AG04449 (cell line): ENCODE measurements at regions not wholly inside any gene's neighbourhood (a gene's known extent, or its start where the extent isn't known, plus 50 kb on each side); places are given as distances from the start of the nearest gene placed in this dataset.

Experiments used
- CTCF ChIA-PET: fragments of 350-600 bp; formaldehyde crosslinking; extraction: SDS; loops from one replicate; lab custom pipeline; 2021; ENCODE audit warnings: antibody characterized with exemption; lab: Yijun Ruan, JAX
- POLR2A ChIA-PET: fragments of 400-600, 350-600 bp; formaldehyde crosslinking; extraction: SDS; loops from one replicate; lab custom pipeline; 2020; ENCODE audit warnings: antibody characterized with exemption, inconsistent platforms; lab: Yijun Ruan, JAX
- DNase-seq: peaks from one replicate; pipeline ENCODE4 v3.0.0-alpha.2; 2010; ENCODE audit warnings: low read depth, low spot score
- H3K4me3 ChIP-seq: 2 replicates; pipeline ENCODE4 v1.5.1; 2011; ENCODE audit warnings: low read depth, mild to moderate bottlenecking, control low read depth, low read length
- CTCF ChIP-seq: IDR thresholded peaks from one replicate; pipeline ENCODE4 v1.5.1; 2011; ENCODE audit warnings: mild to moderate bottlenecking, moderate library complexity, low read length, control low read depth, inconsistent platforms; ENCODE audit not compliant: insufficient read depth; ENCODE audit errors: missing control alignments

GRCh38 chr21:38910390-38911067 lies 104.8 kb downstream of the ETS2 start:
- CTCF ChIA-PET: no interaction called here
- POLR2A ChIA-PET: no interaction called here
- TF ChIP-seq CTCF: no peak
- no peak overlapping the region for H3K4me3 ChIP-seq
- DNase-seq: no peak

- TF ChIP-seq CTCF: no peak
- no peak overlapping the region for H3K4me3 ChIP-seq
- no peak for DNase-seq
- CTCF ChIA-PET: no interaction called here
- POLR2A ChIA-PET: no interaction called here
Observed at GRCh38 chr21:38909929-38910328, 104.2 kb downstream of the ETS2 start.

DNA sequence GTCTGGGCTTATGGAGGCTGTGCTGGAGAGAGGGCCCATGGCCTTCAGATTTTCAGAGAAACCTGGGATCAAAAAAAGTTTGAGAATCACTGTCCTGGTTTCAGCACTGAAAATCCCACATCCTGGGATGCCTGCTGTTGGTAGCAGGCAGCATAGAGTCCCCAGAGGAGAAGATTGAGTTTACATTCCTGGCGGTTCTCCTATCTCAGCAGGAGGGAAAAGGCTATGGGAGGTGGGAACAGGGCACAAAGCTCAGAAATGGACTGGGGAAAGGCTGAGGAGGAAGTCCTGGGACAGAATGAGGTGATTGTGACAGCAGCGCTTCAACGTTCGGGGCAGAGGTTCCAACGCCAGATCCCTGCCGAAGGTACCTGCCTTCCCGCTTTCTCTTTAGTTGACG lies 103.4 kb downstream of the ETS2 start:
- ChIA-PET CTCF (no interaction called here), POLR2A (no interaction called here)
- DNase-seq: no peak
- H3K4me3 ChIP-seq: no peak overlapping the region
- TF ChIP-seq CTCF: no peak

DNA sequence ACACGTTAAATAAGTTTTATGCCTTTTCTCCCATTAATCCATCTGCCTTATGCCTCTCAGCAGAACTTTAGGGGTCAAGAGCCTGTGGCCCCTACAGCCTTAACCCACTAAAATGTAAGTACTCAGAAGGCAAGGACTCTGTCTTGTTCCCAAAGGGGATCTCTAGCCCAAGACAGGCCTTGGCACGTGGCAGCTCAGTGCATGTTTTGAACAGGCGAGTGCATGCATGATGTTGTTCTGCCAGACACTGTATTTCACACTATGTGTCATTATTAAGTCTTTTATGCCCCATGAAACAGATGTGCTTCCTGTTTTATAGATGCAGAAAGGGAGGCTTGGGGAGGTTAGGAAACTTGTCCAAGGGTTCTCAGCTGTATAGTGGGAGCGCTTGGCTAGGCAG lies 102.8 kb downstream of the ETS2 start:
- no peak overlapping the region for H3K4me3 ChIP-seq
- POLR2A ChIA-PET: no interaction called here
- CTCF ChIA-PET: no interaction called here
- TF ChIP-seq CTCF: no peak
- DNase-seq: no peak

- no peak for TF ChIP-seq CTCF
- no peak for DNase-seq
- no peak overlapping the region for H3K4me3 ChIP-seq
- ChIA-PET POLR2A (no interaction called here), CTCF (no interaction called here)
Observed at GRCh38 chr21:38905752-38906151, 100.0 kb downstream of the ETS2 start.

- ChIA-PET CTCF (no interaction called here), POLR2A (no interaction called here)
- TF ChIP-seq CTCF: no peak
- H3K4me3 ChIP-seq: no peak overlapping the region
- DNase-seq: no peak
Observed at GRCh38 chr21:38905328-38905727, 99.6 kb downstream of the ETS2 start.
